GM12864 (cell line): ENCODE measurements at regions not wholly inside any gene's neighbourhood (a gene's known extent, or its start where the extent isn't known, plus 50 kb on each side); places are given as distances from the start of the nearest gene placed in this dataset.

Source experiments
- DNase-seq: peaks from one replicate; pipeline ENCODE4 v3.0.0-alpha.2; 2011; ENCODE audit warnings: low read depth
- H3K4me3 ChIP-seq: 2 replicates; pipeline ENCODE4 v1.5.1; 2011; ENCODE audit warnings: mild to moderate bottlenecking, low read depth, low read length, control low read depth
- TF ChIP-seq, protein P1 (sequence below): IDR thresholded peaks from 2 replicates; pipeline ENCODE4 v1.5.1; 2011; ENCODE audit warnings: low read depth, mild to moderate bottlenecking, moderate library complexity, low read length, control low read depth, inconsistent platforms; ENCODE audit errors: missing control alignments

DNA sequence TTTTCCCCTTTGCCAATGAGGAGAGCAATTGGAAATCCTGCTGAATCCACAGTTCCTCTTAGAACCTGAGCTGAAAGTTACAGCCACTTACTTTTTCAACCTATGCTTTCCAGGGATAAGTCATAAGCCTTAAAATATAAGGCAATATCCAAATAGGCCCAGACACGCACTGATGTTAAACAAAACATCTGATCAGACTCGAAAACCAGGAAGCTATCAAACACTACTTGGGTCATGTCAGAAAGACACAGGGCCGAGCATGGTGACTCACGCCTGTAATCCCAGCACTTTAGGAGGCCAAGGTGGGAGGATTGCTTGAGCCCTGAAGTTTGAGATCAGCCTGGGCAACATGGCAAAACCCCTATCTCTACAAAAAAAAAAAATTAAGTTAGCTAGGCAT is 192.1 kb downstream of the SP3 start:
- TF ChIP-seq, protein P1, sequence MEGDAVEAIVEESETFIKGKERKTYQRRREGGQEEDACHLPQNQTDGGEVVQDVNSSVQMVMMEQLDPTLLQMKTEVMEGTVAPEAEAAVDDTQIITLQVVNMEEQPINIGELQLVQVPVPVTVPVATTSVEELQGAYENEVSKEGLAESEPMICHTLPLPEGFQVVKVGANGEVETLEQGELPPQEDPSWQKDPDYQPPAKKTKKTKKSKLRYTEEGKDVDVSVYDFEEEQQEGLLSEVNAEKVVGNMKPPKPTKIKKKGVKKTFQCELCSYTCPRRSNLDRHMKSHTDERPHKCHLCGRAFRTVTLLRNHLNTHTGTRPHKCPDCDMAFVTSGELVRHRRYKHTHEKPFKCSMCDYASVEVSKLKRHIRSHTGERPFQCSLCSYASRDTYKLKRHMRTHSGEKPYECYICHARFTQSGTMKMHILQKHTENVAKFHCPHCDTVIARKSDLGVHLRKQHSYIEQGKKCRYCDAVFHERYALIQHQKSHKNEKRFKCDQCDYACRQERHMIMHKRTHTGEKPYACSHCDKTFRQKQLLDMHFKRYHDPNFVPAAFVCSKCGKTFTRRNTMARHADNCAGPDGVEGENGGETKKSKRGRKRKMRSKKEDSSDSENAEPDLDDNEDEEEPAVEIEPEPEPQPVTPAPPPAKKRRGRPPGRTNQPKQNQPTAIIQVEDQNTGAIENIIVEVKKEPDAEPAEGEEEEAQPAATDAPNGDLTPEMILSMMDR, result no peak
- H3K4me3 ChIP-seq, result no peak overlapping the region
- DNase-seq, result no peak

- TF ChIP-seq, protein P1, result no peak
- no peak for DNase-seq
Measured at GRCh38 chr2:173775440-173775839, 189.7 kb downstream of the SP3 start.

GRCh38 chr2:173782681-173783080 is 182.5 kb downstream of the SP3 start:
- DNase-seq, result no peak
- no peak overlapping the region for H3K4me3 ChIP-seq
- TF ChIP-seq, protein P1, result no peak

More at GRCh38 chr2:173775440-173775839, 189.7 kb downstream of the SP3 start:
- no peak overlapping the region for H3K4me3 ChIP-seq

- TF ChIP-seq, protein P1, result no peak
- DNase-seq, result no peak
- no peak overlapping the region for H3K4me3 ChIP-seq
Measured at GRCh38 chr2:173783382-173783781, 181.8 kb downstream of the SP3 start.

DNA sequence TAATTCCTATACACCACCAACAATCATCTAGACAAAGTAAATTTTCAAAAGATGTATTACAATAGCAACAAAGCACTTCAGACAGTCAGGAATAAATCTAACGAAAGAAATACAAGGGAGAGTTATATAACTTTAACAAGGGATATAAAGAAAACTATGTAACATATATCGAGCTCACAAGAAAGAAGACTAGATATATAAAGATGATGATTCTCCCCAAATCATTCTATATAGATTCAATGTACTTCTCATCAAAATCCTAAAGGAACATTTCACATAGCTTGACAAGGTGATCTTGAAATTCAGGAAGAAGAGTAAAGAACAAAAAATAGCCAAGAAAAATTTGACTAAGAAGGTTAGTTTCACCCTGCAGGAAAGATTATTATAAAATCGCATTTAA is 179.4 kb downstream of the SP3 start:
- DNase-seq, result no peak
- TF ChIP-seq, protein P1, result no peak
- H3K4me3 ChIP-seq, result no peak overlapping the region

- TF ChIP-seq, protein P1, result no peak
- H3K4me3 ChIP-seq, result no peak overlapping the region
- no peak for DNase-seq
Measured at GRCh38 chr2:173791502-173791901, 173.7 kb downstream of the SP3 start.

DNA sequence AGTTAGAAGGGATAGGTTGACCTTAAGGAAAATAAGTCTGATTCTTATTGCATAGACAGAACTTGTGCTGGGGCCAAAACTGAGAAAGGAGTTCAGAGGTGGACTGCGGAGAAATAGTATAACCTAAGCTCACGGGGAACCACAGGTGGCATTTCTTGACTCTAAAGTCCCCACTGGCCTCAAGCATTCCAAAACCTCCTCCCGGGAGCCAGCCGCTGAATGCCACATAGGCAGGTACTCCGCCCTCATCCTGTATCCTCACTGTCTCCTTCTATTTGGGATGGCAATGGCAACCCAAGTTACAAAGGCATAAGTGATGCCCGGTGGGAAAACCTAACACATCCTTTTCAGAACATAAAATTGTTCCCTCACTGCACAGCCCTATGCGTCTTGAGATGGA is 173.0 kb downstream of the SP3 start:
- TF ChIP-seq, protein P1, result no peak
- DNase-seq, result no peak
- no peak overlapping the region for H3K4me3 ChIP-seq
